22Rv1 (cell line): ENCODE measurements at regions not wholly inside any gene's neighbourhood (a gene's known extent, or its start where the extent isn't known, plus 50 kb on each side); places are given as distances from the start of the nearest gene placed in this dataset.

ENCODE experiments used
- H3K27ac ChIP-seq: fragments of 450-650 bp; 2 replicates; pipeline ENCODE4 v1.5.1; 2017
- ZFX ChIP-seq: fragments of 450-650 bp; IDR thresholded peaks from 2 replicates; pipeline ENCODE4 v1.6.1; 2017; ENCODE audit warnings: antibody characterized with exemption, borderline replicate concordance
- TF ChIP-seq, protein P1 (sequence below): fragments of 450-650 bp; IDR thresholded peaks from 2 replicates; pipeline ENCODE4 v1.5.1; 2017; ENCODE audit warnings: mild to moderate bottlenecking

DNA sequence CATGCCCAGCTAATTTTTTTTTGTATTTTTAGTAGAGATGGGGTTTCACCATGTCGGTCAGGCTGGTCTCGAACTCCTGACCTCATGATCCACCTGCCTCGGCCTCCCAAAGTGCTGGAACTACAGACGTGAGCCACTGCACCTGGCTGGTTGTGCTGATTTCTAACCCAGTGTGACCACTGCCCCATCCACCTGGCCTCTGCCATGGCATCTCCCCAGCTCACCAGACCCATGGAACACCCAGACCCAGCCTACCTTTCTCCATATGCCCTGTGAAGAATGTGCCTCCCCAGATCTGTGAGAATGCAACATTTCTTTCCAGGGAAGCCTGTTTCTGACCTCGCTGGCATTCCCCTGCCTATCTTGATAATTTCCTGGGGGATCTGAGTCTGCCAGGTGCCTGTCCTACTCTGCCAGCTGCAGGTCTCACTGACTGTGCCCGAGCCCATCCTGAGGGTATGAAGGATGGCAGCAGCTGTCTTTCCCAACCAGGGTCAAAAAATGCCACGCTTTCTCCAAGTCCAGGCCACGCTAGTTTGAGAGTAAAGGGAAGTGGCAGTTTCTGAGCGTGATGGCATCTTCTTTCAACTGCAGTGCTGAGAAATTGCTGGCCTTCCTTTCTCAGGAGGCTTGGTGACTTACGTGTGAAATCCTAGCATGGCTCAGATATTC is 324.4 kb upstream of the ZNF32 start:
- TF ChIP-seq ZFX, result no peak
- TF ChIP-seq, protein P1, sequence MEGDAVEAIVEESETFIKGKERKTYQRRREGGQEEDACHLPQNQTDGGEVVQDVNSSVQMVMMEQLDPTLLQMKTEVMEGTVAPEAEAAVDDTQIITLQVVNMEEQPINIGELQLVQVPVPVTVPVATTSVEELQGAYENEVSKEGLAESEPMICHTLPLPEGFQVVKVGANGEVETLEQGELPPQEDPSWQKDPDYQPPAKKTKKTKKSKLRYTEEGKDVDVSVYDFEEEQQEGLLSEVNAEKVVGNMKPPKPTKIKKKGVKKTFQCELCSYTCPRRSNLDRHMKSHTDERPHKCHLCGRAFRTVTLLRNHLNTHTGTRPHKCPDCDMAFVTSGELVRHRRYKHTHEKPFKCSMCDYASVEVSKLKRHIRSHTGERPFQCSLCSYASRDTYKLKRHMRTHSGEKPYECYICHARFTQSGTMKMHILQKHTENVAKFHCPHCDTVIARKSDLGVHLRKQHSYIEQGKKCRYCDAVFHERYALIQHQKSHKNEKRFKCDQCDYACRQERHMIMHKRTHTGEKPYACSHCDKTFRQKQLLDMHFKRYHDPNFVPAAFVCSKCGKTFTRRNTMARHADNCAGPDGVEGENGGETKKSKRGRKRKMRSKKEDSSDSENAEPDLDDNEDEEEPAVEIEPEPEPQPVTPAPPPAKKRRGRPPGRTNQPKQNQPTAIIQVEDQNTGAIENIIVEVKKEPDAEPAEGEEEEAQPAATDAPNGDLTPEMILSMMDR, result no peak
- H3K27ac ChIP-seq, result no peak overlapping the region

DNA sequence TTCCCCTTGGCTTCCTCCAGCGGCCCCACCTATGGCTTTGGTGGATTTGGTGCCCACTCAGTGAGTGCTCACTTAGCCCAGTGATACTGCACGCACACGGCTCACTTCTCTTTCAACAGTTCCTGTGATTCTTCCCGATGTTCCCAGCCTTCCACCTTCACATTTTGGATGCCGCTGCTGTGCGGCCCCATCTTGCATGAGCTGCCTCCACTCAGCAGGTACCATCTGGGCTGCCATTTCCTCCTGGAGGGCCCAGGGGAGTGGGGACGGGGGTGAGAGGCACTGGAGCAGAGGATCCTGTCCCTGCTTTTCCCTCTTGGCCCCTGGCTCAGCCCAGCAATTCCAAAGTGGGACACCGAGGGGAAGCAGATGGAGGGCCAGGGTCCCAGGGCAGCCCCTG is 323.3 kb upstream of the ZNF32 start:
- no peak overlapping the region for H3K27ac ChIP-seq
- TF ChIP-seq, protein P1, result no peak
- TF ChIP-seq ZFX, result no peak

DNA sequence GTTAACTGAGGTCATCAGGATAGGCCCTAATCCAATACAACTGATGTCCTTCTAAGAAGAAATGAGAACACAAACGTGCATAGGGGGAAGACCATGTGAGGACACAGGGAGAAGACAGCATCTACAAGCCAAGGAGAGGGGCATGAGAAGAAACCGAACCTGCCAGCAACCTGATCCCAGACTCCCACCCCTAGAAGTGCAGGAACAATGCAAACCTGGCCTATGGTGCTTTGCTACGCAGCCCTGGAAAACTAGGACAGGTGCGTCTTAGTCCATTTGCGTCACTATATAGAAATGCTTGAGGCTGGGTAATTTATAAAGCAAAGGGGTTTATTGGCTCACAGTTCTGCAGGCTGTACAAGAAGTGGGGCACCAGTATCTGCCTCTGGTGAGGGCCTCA is 322.6 kb upstream of the ZNF32 start:
- no peak overlapping the region for H3K27ac ChIP-seq
- TF ChIP-seq, protein P1, result no peak
- no peak for TF ChIP-seq ZFX

DNA sequence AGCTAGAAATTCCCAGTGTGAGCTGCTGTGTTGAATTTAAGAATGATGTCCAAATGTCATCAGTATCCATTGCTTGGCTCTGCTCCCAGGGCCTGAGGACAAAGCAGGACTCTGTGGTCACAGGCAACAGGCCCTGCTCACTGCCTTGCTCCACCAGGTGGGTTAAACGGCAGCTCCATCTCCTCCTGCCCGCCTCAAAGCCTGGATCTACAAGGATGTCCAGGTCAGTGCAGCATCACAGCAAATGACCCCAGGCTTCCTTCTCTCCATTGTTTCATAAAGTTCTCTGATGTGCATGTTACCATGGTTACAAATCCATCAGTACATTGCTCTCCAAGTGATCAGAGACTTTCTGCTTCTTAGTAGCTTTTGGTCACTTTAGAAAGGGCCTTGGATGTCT is 322.0 kb upstream of the ZNF32 start:
- no peak for TF ChIP-seq ZFX
- TF ChIP-seq, protein P1, result no peak
- H3K27ac ChIP-seq, result no peak overlapping the region

DNA sequence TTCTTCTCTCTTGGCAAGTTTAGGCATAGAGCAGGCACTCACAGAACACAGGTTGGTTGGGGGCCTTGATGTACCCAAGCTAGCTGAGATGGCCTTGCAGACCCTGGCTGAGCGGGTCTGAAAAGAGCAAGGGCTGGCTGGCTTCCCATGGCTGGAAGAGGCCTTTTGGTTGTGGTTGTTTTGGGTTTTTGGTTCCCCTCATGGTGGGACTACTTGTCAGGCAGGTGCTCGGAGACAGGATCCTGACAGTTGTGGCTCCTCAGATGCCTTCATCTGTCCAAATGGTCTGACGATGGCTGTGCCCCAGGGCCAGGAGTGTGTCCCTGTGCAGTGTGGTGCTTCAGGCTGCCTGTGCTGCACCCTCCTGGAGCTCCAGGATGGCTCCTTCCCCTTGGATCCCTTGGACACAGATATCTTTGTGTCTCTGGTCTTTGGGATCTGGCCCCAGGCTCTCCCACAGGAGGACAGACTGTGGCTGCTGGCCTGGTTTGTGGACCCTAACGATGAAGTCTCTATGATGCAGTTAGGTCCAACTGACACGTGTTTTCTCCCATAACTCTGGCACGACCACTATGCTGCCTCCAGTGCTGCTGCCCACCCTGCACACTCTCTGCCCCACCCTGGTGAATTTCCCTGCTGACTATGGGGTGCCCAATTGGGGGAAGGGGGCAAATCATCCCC is 321.5 kb upstream of the ZNF32 start:
- TF ChIP-seq, protein P1, result no peak
- TF ChIP-seq ZFX, result no peak
- H3K27ac ChIP-seq, result no peak overlapping the region

DNA sequence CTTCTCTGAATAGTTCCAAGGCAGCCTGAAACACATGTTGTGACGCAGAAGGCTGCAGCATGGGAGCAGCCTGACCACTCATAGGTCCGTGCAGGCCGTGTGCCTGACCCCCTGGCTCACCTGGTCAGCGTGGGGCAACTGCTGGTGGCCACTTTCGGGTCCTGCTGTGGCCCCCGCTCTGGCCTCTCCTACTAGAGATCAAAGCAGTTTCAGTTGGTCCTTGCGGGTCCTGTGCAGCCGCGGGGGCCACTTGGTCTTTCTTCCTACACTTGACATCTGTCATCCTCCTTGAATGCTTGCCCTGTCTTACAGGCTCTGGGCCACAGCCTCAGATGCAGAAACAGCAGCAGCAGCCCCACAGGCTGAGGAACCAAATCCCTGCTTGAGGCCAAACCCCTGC is 320.8 kb upstream of the ZNF32 start:
- TF ChIP-seq, protein P1, result no peak
- no peak for TF ChIP-seq ZFX

DNA sequence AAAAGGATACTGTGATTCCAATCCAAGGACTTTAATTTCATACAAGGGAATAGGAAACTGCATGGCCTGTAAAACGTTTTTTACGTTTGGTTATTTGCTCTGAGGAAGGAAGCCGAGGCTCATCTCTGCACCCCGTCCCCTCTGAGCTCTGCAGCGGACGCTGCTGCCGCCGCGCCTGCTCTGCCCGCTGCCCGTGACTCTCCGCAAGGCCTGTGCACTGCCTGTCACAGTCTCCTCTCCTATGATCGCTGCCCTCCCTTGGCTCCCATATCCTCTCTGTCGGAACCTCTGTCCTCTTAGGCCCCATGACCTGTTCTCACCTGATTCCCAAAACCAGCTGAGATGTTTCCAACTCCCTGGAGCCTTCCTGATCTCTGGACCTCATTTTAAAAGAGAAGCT is 320.3 kb upstream of the ZNF32 start:
- TF ChIP-seq, protein P1, result no peak
- no peak for TF ChIP-seq ZFX

More for the DNA sequence above, 320.8 kb upstream of the ZNF32 start:
- no peak overlapping the region for H3K27ac ChIP-seq

More for the DNA sequence above, 320.3 kb upstream of the ZNF32 start:
- H3K27ac ChIP-seq, result no peak overlapping the region
